GM23248 (cell line): ENCODE measurements at regions not wholly inside any gene's neighbourhood (a gene's known extent, or its start where the extent isn't known, plus 50 kb on each side); places are given as distances from the start of the nearest gene placed in this dataset.

ENCODE experiments used
- EZH2 ChIP-seq: fragments of 200-600 bp; sonication (generic); IDR thresholded peaks from 2 replicates; pipeline ENCODE4 v1.6.1; 2018; ENCODE audit warnings: antibody characterized with exemption, mild to moderate bottlenecking; ENCODE audit not compliant: insufficient read depth, poor library complexity, severe bottlenecking
- EZH2phosphoT487 ChIP-seq: fragments of 200-600 bp; sonication (generic); IDR thresholded peaks from 2 replicates; pipeline ENCODE4 v1.6.1; 2018; ENCODE audit warnings: antibody characterized with exemption, moderate library complexity, mild to moderate bottlenecking, low read depth; ENCODE audit not compliant: insufficient read depth

DNA sequence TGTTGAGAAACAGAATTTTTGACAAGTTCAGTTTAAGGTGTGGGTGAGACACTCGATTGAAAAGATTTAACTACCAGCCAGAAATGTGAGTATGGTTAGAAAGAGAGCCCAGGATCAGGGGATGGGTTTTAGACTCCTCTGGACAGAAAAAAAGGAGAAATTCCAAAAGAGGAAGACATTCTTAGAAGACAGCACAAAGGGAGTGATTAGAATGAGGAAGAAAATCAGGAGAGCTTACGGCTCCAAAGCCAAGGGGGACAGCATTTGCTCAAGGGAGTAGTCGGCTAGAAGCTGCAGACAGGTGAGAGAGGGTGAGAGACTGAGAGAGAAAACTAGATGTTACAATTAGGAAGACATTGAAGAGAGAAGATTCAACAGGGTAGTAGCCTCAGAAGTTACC is 166.1 kb downstream of the ADAMTS15 start:
- TF ChIP-seq EZH2phosphoT487 (no peak), EZH2 (no peak)
